ENCODE measurements at regions not wholly inside any gene's neighbourhood (a gene's known extent, or its start where the extent isn't known, plus 50 kb on each side); places are given as distances from the start of the nearest gene placed in this dataset.

DNA sequence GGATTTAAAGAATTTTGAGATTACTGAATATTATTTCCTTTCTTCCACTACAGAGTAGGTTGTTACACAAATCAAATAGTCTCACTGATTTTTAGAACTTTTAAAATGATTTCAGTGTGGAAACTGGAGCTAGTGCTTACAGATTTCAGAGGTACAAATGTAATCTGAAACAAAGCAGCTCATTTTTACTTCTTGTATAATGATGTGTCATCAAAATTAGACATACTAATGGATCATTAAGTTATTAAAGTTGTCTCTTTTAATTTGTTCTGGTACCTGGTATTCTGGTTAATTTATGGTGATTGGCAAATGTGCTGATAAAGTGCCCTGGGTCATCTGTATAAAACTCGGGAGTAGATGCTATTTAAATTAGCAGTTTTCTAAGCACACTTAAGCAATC, 1528.3 kb downstream of the RPA4 start:
- Mint-ChIP-seq H3K27ac (ENCODE audit: unreplicated experiment) (no peak overlapping the region), H3K4me3 (ENCODE audit: unreplicated experiment) (no peak overlapping the region), H3K27me3 (ENCODE audit: unreplicated experiment) (no peaks in the 10 kb centered on the region), H3K36me3 (ENCODE audit: unreplicated experiment) (no peaks in the 10 kb centered on the region), H3K9me3 (ENCODE audit: unreplicated experiment) (peaks cover 12% of the 10 kb centered on the region), H3K4me1 (ENCODE audit: unreplicated experiment) (no peaks in the 10 kb centered on the region)
- TF ChIP-seq, protein P1, sequence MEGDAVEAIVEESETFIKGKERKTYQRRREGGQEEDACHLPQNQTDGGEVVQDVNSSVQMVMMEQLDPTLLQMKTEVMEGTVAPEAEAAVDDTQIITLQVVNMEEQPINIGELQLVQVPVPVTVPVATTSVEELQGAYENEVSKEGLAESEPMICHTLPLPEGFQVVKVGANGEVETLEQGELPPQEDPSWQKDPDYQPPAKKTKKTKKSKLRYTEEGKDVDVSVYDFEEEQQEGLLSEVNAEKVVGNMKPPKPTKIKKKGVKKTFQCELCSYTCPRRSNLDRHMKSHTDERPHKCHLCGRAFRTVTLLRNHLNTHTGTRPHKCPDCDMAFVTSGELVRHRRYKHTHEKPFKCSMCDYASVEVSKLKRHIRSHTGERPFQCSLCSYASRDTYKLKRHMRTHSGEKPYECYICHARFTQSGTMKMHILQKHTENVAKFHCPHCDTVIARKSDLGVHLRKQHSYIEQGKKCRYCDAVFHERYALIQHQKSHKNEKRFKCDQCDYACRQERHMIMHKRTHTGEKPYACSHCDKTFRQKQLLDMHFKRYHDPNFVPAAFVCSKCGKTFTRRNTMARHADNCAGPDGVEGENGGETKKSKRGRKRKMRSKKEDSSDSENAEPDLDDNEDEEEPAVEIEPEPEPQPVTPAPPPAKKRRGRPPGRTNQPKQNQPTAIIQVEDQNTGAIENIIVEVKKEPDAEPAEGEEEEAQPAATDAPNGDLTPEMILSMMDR (IDR thresholded peaks at IDR 0.05), result no peak
- DNase-seq (ENCODE audit: extremely low spot score, unreplicated experiment), result no peak

DNA sequence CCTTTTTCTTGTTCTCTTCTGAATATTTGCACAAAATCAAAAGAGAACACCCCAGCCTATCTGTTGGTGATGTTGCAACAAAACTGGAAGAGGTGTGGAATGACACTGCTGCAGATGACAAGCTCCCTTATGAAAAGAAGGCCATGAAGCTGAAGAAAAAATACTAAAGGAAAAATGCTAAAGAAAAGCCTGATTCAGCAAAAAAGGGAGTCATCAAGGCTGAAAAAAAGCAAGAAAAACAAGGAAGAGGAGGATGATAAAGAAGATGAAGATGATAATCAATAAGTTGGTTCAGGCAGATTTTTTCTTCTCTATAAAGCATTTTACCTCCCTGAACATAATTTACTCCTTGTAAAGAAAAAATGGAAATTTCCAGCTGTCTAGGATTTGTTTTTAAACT, 1538.8 kb downstream of the RPA4 start:
- H3K4me3 Mint-ChIP-seq (ENCODE audit: unreplicated experiment), result no peak overlapping the region
- peaks cover 3% of the 10 kb centered on the region for H3K9me3 Mint-ChIP-seq (ENCODE audit: unreplicated experiment)
- no peaks in the 10 kb centered on the region for H3K27me3 Mint-ChIP-seq (ENCODE audit: unreplicated experiment)
- no peak overlapping the region for H3K27ac Mint-ChIP-seq (ENCODE audit: unreplicated experiment)
- no peaks in the 10 kb centered on the region for H3K4me1 Mint-ChIP-seq (ENCODE audit: unreplicated experiment)
- H3K36me3 Mint-ChIP-seq (ENCODE audit: unreplicated experiment), result no peaks in the 10 kb centered on the region
- TF ChIP-seq, protein P1 (IDR thresholded peaks at IDR 0.05), result no peak
- DNase-seq (ENCODE audit: extremely low spot score, unreplicated experiment), result no peak

DNA sequence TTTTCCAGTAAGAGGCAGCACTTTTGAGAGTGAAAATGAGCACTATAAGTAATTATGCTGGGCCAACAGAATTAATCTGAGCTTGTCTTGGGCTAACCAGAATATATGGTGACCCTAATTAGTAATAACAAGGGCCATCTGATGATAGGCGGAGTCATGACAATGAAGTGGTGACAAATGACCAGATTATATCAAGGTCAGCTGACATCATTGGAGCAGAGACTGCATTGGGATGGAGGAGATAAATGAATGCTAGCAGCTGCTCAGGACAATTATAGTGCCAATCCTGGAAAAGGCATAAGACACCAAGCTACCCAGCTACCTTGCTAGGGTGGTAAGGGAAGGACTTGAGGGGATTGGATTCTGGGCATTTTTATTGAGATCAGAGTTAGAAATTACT, 1548.7 kb downstream of the RPA4 start:
- DNase-seq (ENCODE audit: extremely low spot score, unreplicated experiment), result no peak
- Mint-ChIP-seq H3K36me3 (ENCODE audit: unreplicated experiment) (no peaks in the 10 kb centered on the region), H3K27me3 (ENCODE audit: unreplicated experiment) (no peaks in the 10 kb centered on the region), H3K27ac (ENCODE audit: unreplicated experiment) (no peak overlapping the region), H3K9me3 (ENCODE audit: unreplicated experiment) (peaks cover 14% of the 10 kb centered on the region), H3K4me3 (ENCODE audit: unreplicated experiment) (no peak overlapping the region), H3K4me1 (ENCODE audit: unreplicated experiment) (no peaks in the 10 kb centered on the region)
- TF ChIP-seq, protein P1 (IDR thresholded peaks at IDR 0.05), result no peak

DNA sequence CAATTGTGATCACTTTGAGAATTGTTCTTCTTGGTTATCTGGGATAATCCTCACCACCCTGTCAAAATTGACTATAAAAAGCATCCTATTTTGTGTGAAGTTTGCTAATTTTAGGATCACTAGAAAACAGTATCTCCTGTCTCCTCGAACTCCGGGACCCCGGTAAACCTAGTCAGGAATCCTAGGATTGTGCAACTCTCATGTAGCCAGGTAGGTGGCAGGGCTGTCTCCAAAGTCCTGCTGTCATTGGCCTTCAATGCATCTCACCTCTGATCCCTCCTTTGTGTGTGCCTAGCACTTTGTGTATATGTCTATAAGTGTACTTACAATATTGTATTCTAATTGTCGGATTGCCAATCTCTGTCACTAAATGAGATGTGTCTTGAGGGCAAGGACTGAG, 1564.8 kb downstream of the RPA4 start:
- H3K27me3 Mint-ChIP-seq (ENCODE audit: unreplicated experiment), result no peaks in the 10 kb centered on the region
- TF ChIP-seq, protein P1 (IDR thresholded peaks at IDR 0.05), result peak; percentile 7
- no peak overlapping the region for H3K4me3 Mint-ChIP-seq (ENCODE audit: unreplicated experiment)
- H3K9me3 Mint-ChIP-seq (ENCODE audit: unreplicated experiment), result peaks cover 17% of the 10 kb centered on the region
- H3K36me3 Mint-ChIP-seq (ENCODE audit: unreplicated experiment), result no peaks in the 10 kb centered on the region
- H3K4me1 Mint-ChIP-seq (ENCODE audit: unreplicated experiment), result no peaks in the 10 kb centered on the region
- H3K27ac Mint-ChIP-seq (ENCODE audit: unreplicated experiment), result no peak overlapping the region
- no peak for DNase-seq (ENCODE audit: extremely low spot score, unreplicated experiment)

DNA sequence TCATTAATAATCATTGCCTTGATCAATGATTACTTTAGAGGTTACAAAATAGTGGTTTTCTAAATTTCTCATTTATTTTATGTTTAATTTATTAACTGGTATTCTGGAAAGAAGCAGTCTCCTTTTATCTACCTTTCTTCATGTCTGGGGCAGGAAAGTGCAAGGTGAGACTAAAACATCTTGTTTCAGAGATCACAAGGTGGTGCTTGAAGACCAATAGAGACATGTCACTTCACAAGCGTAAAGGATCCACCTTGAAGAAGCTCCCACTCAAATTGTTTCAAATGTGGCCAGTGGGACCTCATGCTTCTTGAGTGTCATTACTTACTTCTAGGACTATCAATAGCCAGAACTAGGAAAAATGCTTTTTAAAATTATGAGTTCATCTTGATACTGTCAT, 1568.7 kb downstream of the RPA4 start:
- H3K27me3 Mint-ChIP-seq (ENCODE audit: unreplicated experiment), result no peaks in the 10 kb centered on the region
- TF ChIP-seq, protein P1 (IDR thresholded peaks at IDR 0.05), result peak; percentile 9
- no peak overlapping the region for H3K4me3 Mint-ChIP-seq (ENCODE audit: unreplicated experiment)
- H3K27ac Mint-ChIP-seq (ENCODE audit: unreplicated experiment), result no peak overlapping the region
- H3K4me1 Mint-ChIP-seq (ENCODE audit: unreplicated experiment), result no peaks in the 10 kb centered on the region
- no peaks in the 10 kb centered on the region for H3K36me3 Mint-ChIP-seq (ENCODE audit: unreplicated experiment)
- H3K9me3 Mint-ChIP-seq (ENCODE audit: unreplicated experiment), result peaks cover 10% of the 10 kb centered on the region
- no peak for DNase-seq (ENCODE audit: extremely low spot score, unreplicated experiment)

Measured in osteocyte (in vitro differentiated cells).